Astrocyte (in vitro differentiated cells and primary cell): ENCODE measurements at regions not wholly inside any gene's neighbourhood (a gene's known extent, or its start where the extent isn't known, plus 50 kb on each side); places are given as distances from the start of the nearest gene placed in this dataset.

Experiments
- DNase-seq: peaks from one replicate; pipeline ENCODE4 v3.0.0-alpha.2; 2010; ENCODE audit warnings: low read depth
- FAIRE-seq: peaks from 2 replicates; lab custom pipeline; 2011; peaks lifted over from hg19 to GRCh38; lab: Jason Lieb, UNC
- H2AFZ ChIP-seq: 2 replicates; pipeline ENCODE4 v1.6.0; 2012; ENCODE audit warnings: low read depth, low read length, inconsistent platforms
- H3K27ac ChIP-seq: 2 replicates; pipeline ENCODE4 v1.5.1; 2011; ENCODE audit warnings: low read depth, low read length, inconsistent platforms
- H3K27me3 ChIP-seq: 2 replicates; pipeline ENCODE4 v1.6.0; 2011; ENCODE audit warnings: low read length, inconsistent platforms; ENCODE audit not compliant: insufficient read depth
- H3K36me3 ChIP-seq: 2 replicates; pipeline ENCODE4 v1.5.1; 2011; ENCODE audit warnings: low read length, inconsistent platforms; ENCODE audit not compliant: insufficient read depth
- H3K4me1 ChIP-seq: 2 replicates; pipeline ENCODE4 v1.5.1; 2011; ENCODE audit warnings: low read length, inconsistent platforms; ENCODE audit not compliant: insufficient read depth
- H3K4me2 ChIP-seq: 2 replicates; pipeline ENCODE4 v1.6.0; 2012; ENCODE audit warnings: low read length, inconsistent platforms
- H3K4me3 ChIP-seq: 2 replicates; pipeline ENCODE4 v1.5.1; 2011; ENCODE audit warnings: low read depth, mild to moderate bottlenecking, low read length, inconsistent platforms; ENCODE audit not compliant: insufficient read depth
- H3K79me2 ChIP-seq: 2 replicates; pipeline ENCODE4 v1.6.0; 2012; ENCODE audit warnings: mild to moderate bottlenecking, low read length, inconsistent platforms; ENCODE audit not compliant: insufficient read depth
- H3K9ac ChIP-seq: 2 replicates; pipeline ENCODE4 v1.6.0; 2012; ENCODE audit warnings: mild to moderate bottlenecking, low read length, inconsistent platforms
- H3K9me3 ChIP-seq: 2 replicates; pipeline ENCODE4 v1.5.1; 2012; ENCODE audit warnings: low read depth, mild to moderate bottlenecking, low read length, inconsistent platforms; ENCODE audit not compliant: insufficient read depth
- H4K20me1 ChIP-seq: 2 replicates; pipeline ENCODE4 v1.6.0; 2012; ENCODE audit warnings: low read length, inconsistent platforms; ENCODE audit not compliant: insufficient read depth
- H3K27ac Mint-ChIP-seq: one replicate; pipeline ENCODE4 v1.8.0; 2021; ENCODE audit warnings: mild to moderate bottlenecking, mixed read lengths; ENCODE audit not compliant: unreplicated experiment
- H3K27me3 Mint-ChIP-seq: one replicate; pipeline ENCODE4 v1.8.0; 2021; ENCODE audit warnings: low read depth, mixed read lengths; ENCODE audit not compliant: unreplicated experiment
- H3K36me3 Mint-ChIP-seq: one replicate; pipeline ENCODE4 v1.8.0; 2021; ENCODE audit warnings: low read depth, mixed read lengths; ENCODE audit not compliant: unreplicated experiment
- H3K4me1 Mint-ChIP-seq: one replicate; pipeline ENCODE4 v1.8.0; 2021; ENCODE audit warnings: low read depth, mixed read lengths; ENCODE audit not compliant: unreplicated experiment
- H3K4me3 Mint-ChIP-seq: one replicate; pipeline ENCODE4 v1.8.0; 2021; ENCODE audit warnings: mild to moderate bottlenecking, moderate library complexity, mixed read lengths; ENCODE audit not compliant: unreplicated experiment
- H3K9me3 Mint-ChIP-seq: one replicate; pipeline ENCODE4 v1.8.0; 2021; ENCODE audit warnings: mild to moderate bottlenecking, mixed read lengths; ENCODE audit not compliant: unreplicated experiment
- CTCF ChIP-seq: IDR thresholded peaks from 2 replicates; pipeline ENCODE4 v1.5.1; 2011; ENCODE audit warnings: low read depth, mild to moderate bottlenecking, inconsistent platforms, low read length, moderate library complexity; ENCODE audit not compliant: insufficient read depth
- EZH2 ChIP-seq: IDR thresholded peaks from 2 replicates; pipeline ENCODE4 v1.6.1; 2012; ENCODE audit warnings: mild to moderate bottlenecking, low read length, inconsistent platforms; ENCODE audit not compliant: insufficient read depth

GRCh38 chr3:67875338-67875737, 220.9 kb upstream of the SUCLG2 start:
- no peak overlapping the region for H3K4me3 Mint-ChIP-seq
- FAIRE-seq, result no peak
- H3K9me3 ChIP-seq, result no peaks in the 10 kb centered on the region
- H3K4me1 Mint-ChIP-seq, result peaks cover 13% of the 10 kb centered on the region
- no peak overlapping the region for H3K27ac Mint-ChIP-seq
- no peaks in the 10 kb centered on the region for H3K9me3 Mint-ChIP-seq
- no peak overlapping the region for H3K9ac ChIP-seq
- H3K79me2 ChIP-seq, result no peaks in the 10 kb centered on the region
- no peaks in the 10 kb centered on the region for H3K4me1 ChIP-seq
- H3K27me3 Mint-ChIP-seq, result peaks cover 3% of the 10 kb centered on the region
- H3K27ac ChIP-seq, result no peak overlapping the region
- DNase-seq, result no peak
- H3K27me3 ChIP-seq, result no peaks in the 10 kb centered on the region
- no peaks in the 10 kb centered on the region for H4K20me1 ChIP-seq
- no peak overlapping the region for H2AFZ ChIP-seq
- H3K4me2 ChIP-seq, result no peak overlapping the region
- H3K36me3 Mint-ChIP-seq, result no peaks in the 10 kb centered on the region
- no peaks in the 10 kb centered on the region for H3K36me3 ChIP-seq
- TF ChIP-seq EZH2, result no peak
- no peak overlapping the region for H3K4me3 ChIP-seq

GRCh38 chr3:67870477-67870876, 216.1 kb upstream of the SUCLG2 start:
- Histone ChIP-seq H3K36me3 (no peaks in the 10 kb centered on the region), H3K27me3 (no peaks in the 10 kb centered on the region), H3K9me3 (no peaks in the 10 kb centered on the region), H3K27ac (no peak overlapping the region), H3K4me1 (no peaks in the 10 kb centered on the region), H3K4me2 (no peak overlapping the region), H2AFZ (no peak overlapping the region), H3K79me2 (no peaks in the 10 kb centered on the region), H3K4me3 (no peak overlapping the region), H4K20me1 (no peaks in the 10 kb centered on the region), H3K9ac (no peak overlapping the region)
- peaks cover 5% of the 10 kb centered on the region for H3K9me3 Mint-ChIP-seq
- DNase-seq (no peak), FAIRE-seq (no peak)
- H3K27me3 Mint-ChIP-seq, result peaks cover 3% of the 10 kb centered on the region
- H3K36me3 Mint-ChIP-seq, result no peaks in the 10 kb centered on the region
- TF ChIP-seq CTCF (no peak), EZH2 (no peak)
- no peak overlapping the region for H3K27ac Mint-ChIP-seq
- peaks cover 5% of the 10 kb centered on the region for H3K4me1 Mint-ChIP-seq
- no peak overlapping the region for H3K4me3 Mint-ChIP-seq

- H3K4me1 ChIP-seq, result no peaks in the 10 kb centered on the region
- no peaks in the 10 kb centered on the region for H3K79me2 ChIP-seq
- no peaks in the 10 kb centered on the region for H3K36me3 ChIP-seq
- no peak overlapping the region for H3K27ac ChIP-seq
- no peak overlapping the region for H2AFZ ChIP-seq
- no peak overlapping the region for H3K27ac Mint-ChIP-seq
- peaks cover 5% of the 10 kb centered on the region for H3K9me3 Mint-ChIP-seq
- H3K4me2 ChIP-seq, result no peak overlapping the region
- FAIRE-seq (no peak), DNase-seq (no peak)
- H3K9ac ChIP-seq, result no peak overlapping the region
- TF ChIP-seq EZH2, result no peak
- TF ChIP-seq CTCF, result no peak
- H3K27me3 ChIP-seq, result no peaks in the 10 kb centered on the region
- no peak overlapping the region for H3K4me3 ChIP-seq
- H3K4me1 Mint-ChIP-seq, result no peaks in the 10 kb centered on the region
- no peaks in the 10 kb centered on the region for H3K36me3 Mint-ChIP-seq
- H3K4me3 Mint-ChIP-seq, result no peak overlapping the region
- H3K27me3 Mint-ChIP-seq, result peaks cover 3% of the 10 kb centered on the region
- H4K20me1 ChIP-seq, result no peaks in the 10 kb centered on the region
- no peaks in the 10 kb centered on the region for H3K9me3 ChIP-seq
These were observed 212.2 kb upstream of the SUCLG2 start for GRCh38 chr3:67866571-67866970.
